GM19397 (cell line): ENCODE measurements at regions not wholly inside any gene's neighbourhood (a gene's known extent, or its start where the extent isn't known, plus 50 kb on each side); places are given as distances from the start of the nearest gene placed in this dataset.

Experiments used
- ATAC-seq: cut with Tn5 transposase; IDR thresholded peaks from one replicate; pipeline ENCODE4 v1.9.1; 2021; ENCODE audit warnings: mild to moderate bottlenecking, moderate library complexity; ENCODE audit not compliant: unreplicated experiment

DNA sequence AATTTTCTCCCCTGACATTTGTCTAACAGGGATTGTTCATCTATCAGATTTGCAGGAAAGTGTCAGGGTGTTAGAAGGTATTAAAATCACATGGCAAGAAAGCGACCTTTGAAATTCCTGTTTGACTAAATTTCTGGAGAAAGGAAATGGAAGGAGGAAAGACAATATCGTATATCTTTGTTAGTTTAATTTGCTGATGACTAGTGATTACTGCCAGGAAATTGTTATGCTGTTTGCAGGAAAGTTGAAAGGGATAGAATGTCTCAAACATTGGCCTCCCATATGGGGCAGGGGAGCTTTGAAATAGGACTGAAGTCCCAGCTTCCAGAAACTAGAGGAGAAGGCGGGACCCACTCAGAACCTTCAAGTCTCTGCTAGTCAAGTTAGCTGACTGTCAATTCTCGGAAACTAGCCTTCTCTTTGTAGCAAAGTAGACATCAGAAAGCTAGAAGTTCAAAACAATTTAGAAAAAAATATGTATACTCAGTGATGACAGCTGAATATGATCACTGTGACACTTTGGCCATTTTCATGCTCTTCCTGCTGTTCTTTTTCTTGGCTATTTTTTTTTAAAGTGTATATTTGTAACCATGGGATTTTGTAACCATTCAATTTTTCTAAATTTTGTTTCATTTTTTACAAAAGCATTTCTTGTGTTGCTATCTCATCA is 53.4 kb upstream of the RALGAPA2 start:
- no peak for ATAC-seq

DNA sequence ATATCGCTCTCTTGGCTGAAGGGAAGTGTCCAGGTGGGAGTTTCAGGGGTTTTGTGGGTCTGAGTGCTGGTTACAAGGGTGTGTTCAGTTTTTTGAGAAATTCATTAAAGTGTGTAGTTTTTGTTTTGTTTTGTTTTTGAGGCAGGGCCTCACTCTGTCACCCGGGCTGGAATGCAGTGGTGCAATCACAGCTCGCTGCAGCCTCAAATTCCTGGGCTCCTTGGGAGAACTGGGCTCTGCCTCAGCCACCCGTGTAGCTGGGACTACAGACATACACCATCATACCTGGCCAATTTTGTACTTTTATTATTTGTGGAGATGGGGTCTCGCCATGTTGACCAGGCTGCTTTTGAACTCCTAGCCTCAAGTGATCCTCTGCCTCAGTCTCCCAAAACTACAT is 51.2 kb upstream of the RALGAPA2 start:
- no peak for ATAC-seq
